HEK293T (cell line): ENCODE measurements at regions not wholly inside any gene's neighbourhood (a gene's known extent, or its start where the extent isn't known, plus 50 kb on each side); places are given as distances from the start of the nearest gene placed in this dataset.

Experiments
- CTCF ChIA-PET: fragments of 350-600 bp; formaldehyde crosslinking; extraction: SDS; loops from one replicate; lab custom pipeline; 2021; ENCODE audit warnings: antibody characterized with exemption, inconsistent platforms; lab: Yijun Ruan, JAX
- POLR2A ChIA-PET: fragments of 350-600 bp; formaldehyde crosslinking; extraction: SDS; loops from one replicate; lab custom pipeline; 2020; ENCODE audit warnings: antibody characterized with exemption, inconsistent platforms; lab: Yijun Ruan, JAX
- DNase-seq: peaks from one replicate; pipeline ENCODE4 v3.0.0; 2012; ENCODE audit warnings: mixed read lengths; ENCODE audit errors: extremely low spot score
- ARNT ChIP-seq: fragments of 450-650 bp; IDR thresholded peaks from 2 replicates; pipeline ENCODE4 v1.6.1; 2017; ENCODE audit warnings: mild to moderate bottlenecking
- BHLHE40 ChIP-seq: fragments of 450-650 bp; IDR thresholded peaks from 2 replicates; pipeline ENCODE4 v1.6.1; 2016; ENCODE audit warnings: mild to moderate bottlenecking, moderate library complexity, borderline replicate concordance
- CTBP1 ChIP-seq: fragments of 450-650 bp; IDR thresholded peaks from 2 replicates; pipeline ENCODE4 v1.6.1; 2016; ENCODE audit warnings: borderline replicate concordance
- ELF4 ChIP-seq: fragments of 450-650 bp; IDR thresholded peaks from 2 replicates; pipeline ENCODE4 v1.6.1; 2017; ENCODE audit warnings: antibody characterized with exemption
- FOXA1 ChIP-seq: fragments of 450-650 bp; IDR thresholded peaks from 2 replicates; pipeline ENCODE4 v1.6.1; 2016; ENCODE audit warnings: mild to moderate bottlenecking
- FOXK2 ChIP-seq: fragments of 450-650 bp; IDR thresholded peaks from 2 replicates; pipeline ENCODE4 v1.6.1; 2016; ENCODE audit warnings: mild to moderate bottlenecking
- FOXM1 ChIP-seq: fragments of 450-650 bp; IDR thresholded peaks from 2 replicates; pipeline ENCODE4 v1.6.1; 2017; ENCODE audit warnings: mild to moderate bottlenecking, borderline replicate concordance
- HDGF ChIP-seq: fragments of 450-650 bp; IDR thresholded peaks from 2 replicates; pipeline ENCODE4 v1.6.1; 2017; ENCODE audit warnings: antibody characterized with exemption, borderline replicate concordance
- L3MBTL2 ChIP-seq: fragments of 450-650 bp; conservative IDR thresholded peaks from 2 replicates; pipeline ENCODE4 v1.6.1; 2016; ENCODE audit warnings: mild to moderate bottlenecking
- LEF1 ChIP-seq: fragments of 450-650 bp; IDR thresholded peaks from 2 replicates; pipeline ENCODE4 v1.6.1; 2017; ENCODE audit warnings: mild to moderate bottlenecking, borderline replicate concordance
- NFRKB ChIP-seq: fragments of 450-650 bp; IDR thresholded peaks from 2 replicates; pipeline ENCODE4 v1.6.1; 2016; ENCODE audit warnings: mild to moderate bottlenecking, moderate library complexity
- SP1 ChIP-seq: fragments of 450-650 bp; IDR thresholded peaks from 2 replicates; pipeline ENCODE4 v1.6.1; 2017
- SUZ12 ChIP-seq: fragments of 450-650 bp; IDR thresholded peaks from 2 replicates; pipeline ENCODE4 v1.6.1; 2016; ENCODE audit warnings: mild to moderate bottlenecking
- TARDBP ChIP-seq: fragments of 450-650 bp; IDR thresholded peaks from 2 replicates; pipeline ENCODE4 v1.6.1; 2016
- ZNF384 ChIP-seq: fragments of 450-650 bp; IDR thresholded peaks from 2 replicates; pipeline ENCODE4 v1.6.1; 2016
- TF ChIP-seq, protein P1 (sequence below): fragments of 450-650 bp; IDR thresholded peaks from 2 replicates; pipeline ENCODE4 v1.6.1; 2016

DNA sequence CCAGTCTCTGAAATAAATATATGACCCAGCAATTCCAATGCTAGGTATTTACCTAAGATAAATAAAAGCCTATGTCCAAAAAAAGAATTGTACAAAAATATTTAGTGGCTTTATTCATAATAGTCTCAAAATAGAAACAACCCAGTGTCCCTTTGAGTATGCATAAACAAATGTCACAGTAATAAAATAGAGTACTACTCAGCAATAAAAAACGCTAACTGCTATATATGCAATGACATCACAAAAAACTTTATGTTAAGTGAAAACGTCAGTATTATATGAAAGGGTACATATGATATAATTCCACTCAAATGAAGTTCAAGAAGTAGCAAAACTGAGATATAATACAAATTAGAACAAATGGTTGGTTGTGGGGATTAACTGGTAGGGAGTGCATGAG is 286.5 kb upstream of the MAN1A1 start:
- POLR2A ChIA-PET = no interaction called here
- no peak for TF ChIP-seq ZNF384
- no peak for TF ChIP-seq SUZ12
- no peak for TF ChIP-seq L3MBTL2
- TF ChIP-seq SP1 = no peak
- no peak for TF ChIP-seq ARNT
- no peak for TF ChIP-seq LEF1
- TF ChIP-seq NFRKB = no peak
- no peak for TF ChIP-seq BHLHE40
- no peak for TF ChIP-seq FOXA1
- TF ChIP-seq HDGF = no peak
- TF ChIP-seq FOXK2 = no peak
- no peak for TF ChIP-seq TARDBP
- no peak for TF ChIP-seq CTBP1
- no peak for TF ChIP-seq ELF4
- TF ChIP-seq, protein P1, sequence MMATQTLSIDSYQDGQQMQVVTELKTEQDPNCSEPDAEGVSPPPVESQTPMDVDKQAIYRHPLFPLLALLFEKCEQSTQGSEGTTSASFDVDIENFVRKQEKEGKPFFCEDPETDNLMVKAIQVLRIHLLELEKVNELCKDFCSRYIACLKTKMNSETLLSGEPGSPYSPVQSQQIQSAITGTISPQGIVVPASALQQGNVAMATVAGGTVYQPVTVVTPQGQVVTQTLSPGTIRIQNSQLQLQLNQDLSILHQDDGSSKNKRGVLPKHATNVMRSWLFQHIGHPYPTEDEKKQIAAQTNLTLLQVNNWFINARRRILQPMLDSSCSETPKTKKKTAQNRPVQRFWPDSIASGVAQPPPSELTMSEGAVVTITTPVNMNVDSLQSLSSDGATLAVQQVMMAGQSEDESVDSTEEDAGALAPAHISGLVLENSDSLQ = no peak
- no peak for TF ChIP-seq FOXM1
- CTCF ChIA-PET = no interaction called here
- no peak for DNase-seq

DNA sequence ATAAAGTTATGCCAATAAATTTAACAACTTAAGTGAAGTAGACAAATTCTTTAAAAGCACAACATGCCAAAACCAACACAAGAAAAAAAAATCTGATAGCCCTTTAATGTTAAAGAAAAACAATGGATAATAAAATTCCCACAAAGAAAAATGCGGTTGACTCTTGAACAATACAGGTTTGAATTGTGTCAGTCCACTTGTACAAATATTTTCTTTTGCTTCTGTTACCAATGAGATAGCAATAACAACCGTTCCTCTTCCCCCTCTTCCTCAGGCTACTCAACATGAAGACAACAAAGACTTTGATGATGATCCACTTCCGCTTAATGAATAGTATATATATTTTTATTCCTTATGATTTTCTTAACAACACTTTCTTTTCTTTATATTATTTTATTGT is 283.9 kb upstream of the MAN1A1 start:
- DNase-seq = no peak
- POLR2A ChIA-PET = no interaction called here
- TF ChIP-seq HDGF = no peak
- no peak for TF ChIP-seq L3MBTL2
- no peak for TF ChIP-seq ZNF384
- no peak for TF ChIP-seq BHLHE40
- no peak for TF ChIP-seq ELF4
- no peak for TF ChIP-seq TARDBP
- CTCF ChIA-PET = no interaction called here

DNA sequence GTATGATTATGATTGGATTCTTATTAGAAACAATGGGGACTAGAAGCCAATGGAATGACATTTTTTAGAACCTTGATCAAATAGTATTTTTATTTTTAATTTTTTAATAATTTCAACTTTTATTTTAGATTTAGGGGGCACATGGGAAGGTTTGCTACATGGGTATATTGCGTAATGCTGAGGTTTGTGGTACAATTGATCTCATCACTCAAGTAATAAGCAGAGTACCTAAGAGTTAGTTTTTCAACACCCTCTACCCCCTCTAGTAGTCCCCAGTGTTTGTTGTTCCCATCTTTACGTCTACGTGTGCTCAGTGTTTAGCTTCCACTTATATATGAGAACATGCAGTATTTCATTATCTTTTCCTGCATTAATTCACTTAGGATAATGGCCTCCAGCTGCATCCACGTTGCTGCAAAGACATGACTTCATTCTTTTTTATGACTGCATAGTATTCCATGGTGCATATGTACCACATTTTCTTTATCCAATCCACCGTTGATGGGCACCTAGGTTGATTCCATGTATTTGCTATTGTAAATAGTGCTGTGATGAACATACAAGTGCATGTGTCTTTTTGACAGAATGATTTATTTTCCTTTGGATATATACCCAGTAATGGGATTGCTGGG is 281.1 kb upstream of the MAN1A1 start:
- TF ChIP-seq, protein P1 = no peak
- TF ChIP-seq HDGF (no peak), L3MBTL2 (no peak), ELF4 (no peak), FOXM1 (no peak), SP1 (no peak), FOXK2 (no peak), SUZ12 (no peak), LEF1 (no peak), CTBP1 (no peak), NFRKB (no peak), BHLHE40 (no peak), FOXA1 (no peak), ZNF384 (no peak), ARNT (no peak), TARDBP (no peak)
- ChIA-PET CTCF (no interaction called here), POLR2A (no interaction called here)
- no peak for DNase-seq

DNA sequence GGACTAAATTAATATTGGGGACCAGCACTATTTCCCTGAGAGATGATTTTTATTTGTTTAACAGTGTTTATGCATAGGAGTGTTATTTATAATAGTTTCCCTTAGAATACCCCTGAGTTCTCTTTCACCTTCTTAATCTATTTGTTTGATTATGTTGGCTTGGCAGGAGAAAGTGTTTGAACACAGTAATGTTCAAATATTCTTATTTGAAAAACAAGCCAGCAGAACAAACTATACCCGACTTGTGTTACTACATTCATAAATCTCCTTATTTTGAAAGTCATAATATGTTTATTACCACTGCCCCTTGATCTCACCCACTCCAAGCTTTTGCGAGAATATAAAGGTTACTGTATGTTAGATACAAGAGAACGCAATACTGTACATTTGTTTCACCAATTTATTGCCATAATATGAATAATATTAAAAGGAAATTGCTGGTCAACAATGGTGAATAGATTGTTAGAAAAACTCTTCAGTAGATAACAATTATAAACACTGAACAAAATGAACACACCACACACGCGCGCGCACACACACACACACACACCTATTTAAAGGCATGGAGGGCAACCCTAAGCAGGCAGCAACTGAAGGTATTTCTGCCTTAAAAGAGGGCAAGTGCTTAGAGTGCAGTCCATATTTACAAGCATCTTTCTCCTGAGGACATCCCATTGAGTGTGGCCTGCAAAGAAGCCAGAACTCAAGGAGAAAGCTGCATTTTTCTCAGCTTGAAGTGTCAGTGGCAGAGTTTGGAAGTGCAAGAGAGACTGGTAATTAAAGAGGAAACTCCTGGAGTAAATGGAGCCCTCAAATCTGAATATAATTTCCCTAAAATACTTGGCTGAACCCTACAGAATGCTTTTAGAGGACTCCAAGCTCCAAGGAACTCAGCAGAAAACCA is 279.4 kb upstream of the MAN1A1 start:
- DNase-seq = no peak
- TF ChIP-seq HDGF (no peak), NFRKB (no peak), ZNF384 (no peak), TARDBP (no peak), FOXA1 (no peak), ELF4 (no peak), L3MBTL2 (no peak), FOXM1 (no peak), BHLHE40 (no peak), ARNT (no peak), CTBP1 (no peak), LEF1 (no peak), FOXK2 (no peak), SUZ12 (no peak), SP1 (no peak)
- TF ChIP-seq, protein P1 = no peak
- ChIA-PET CTCF (interaction anchor here (0.6 to 0.9 kb wide), 2 partner anchors 406 to 697 kb away, joined by 3 read pairs; no protein-coding TSS in a partner anchor), POLR2A (no interaction called here)

DNA sequence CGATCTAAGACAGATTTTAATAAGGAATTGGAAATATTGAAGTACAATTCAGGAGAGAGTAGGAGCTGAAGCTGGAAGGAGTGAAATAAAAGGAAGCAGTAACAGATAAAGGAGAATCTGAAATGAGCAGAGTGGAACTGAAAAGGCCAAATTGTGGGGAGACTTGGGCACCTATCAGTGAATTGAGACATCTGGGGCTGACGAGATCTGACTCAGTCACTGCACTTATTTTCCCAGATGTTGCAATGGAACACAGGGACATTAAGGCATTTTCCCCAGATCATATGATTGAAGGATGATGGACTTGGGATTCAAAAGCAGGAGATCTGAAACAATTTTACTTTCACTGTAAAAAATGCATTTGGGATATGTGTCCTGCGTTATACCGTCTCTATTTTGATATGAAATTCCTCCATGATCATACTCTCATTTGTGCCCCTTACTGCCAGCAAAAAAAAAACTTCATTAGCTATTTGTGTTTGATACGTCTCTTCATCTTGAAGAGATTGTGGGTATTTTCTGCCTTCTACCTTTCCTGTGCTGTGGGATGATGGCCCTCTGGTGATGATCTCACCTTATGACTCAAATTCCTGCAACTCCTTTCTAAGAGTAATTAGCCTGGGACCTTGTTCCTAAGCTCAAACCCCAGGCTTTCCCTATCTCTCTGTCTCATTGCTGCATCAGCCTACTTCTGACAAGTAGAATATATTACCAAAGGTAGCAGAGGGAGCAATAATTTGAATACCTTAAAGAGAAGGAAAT is 278.5 kb upstream of the MAN1A1 start:
- ChIA-PET CTCF (interaction anchor here (0.6 kb wide), 2 partner anchors 132 to 405 kb away, joined by 3 to 4 read pairs; no protein-coding TSS in a partner anchor), POLR2A (no interaction called here)
- no peak for TF ChIP-seq SP1
- no peak for DNase-seq
